Transverse colon (tissue), 4 donors: ENCODE measurements at regions not wholly inside any gene's neighbourhood (a gene's known extent, or its start where the extent isn't known, plus 50 kb on each side); places are given as distances from the start of the nearest gene placed in this dataset.

Source experiments
- EP300 ChIP-seq: sonication (generic); formaldehyde crosslinking; IDR thresholded peaks from one replicate; pipeline ENCODE4 v1.6.1; 2017; ENCODE audit warnings: antibody characterized with exemption, low read depth
- POLR2A ChIP-seq: fragments of 450-650 bp; IDR thresholded peaks from one replicate; pipeline ENCODE4 v1.6.1; 2016; ENCODE audit warnings: antibody characterized with exemption, mild to moderate bottlenecking, moderate library complexity
- POLR2AphosphoS5 ChIP-seq, 3 donors: sonication (generic); formaldehyde crosslinking; IDR thresholded peaks; one replicate each; pipeline ENCODE4 v1.6.1; 2016; ENCODE audit warnings: antibody characterized with exemption in 3 of 3
- TF ChIP-seq, protein P1 (sequence below), 5 experiments: fragments of 200-600 bp in 3 of 5; fragments of 450-650 bp in 2 of 5; sonication (generic) in 3 of 5; IDR thresholded peaks; 1 replicate in 2 of 5; 2 replicates in 3 of 5; pipeline ENCODE4 v1.5.1; 2016 to 2017; ENCODE audit warnings: antibody characterized with exemption in 5 of 5, inconsistent platforms in 3 of 5, mild to moderate bottlenecking in 2 of 5, moderate library complexity in 1 of 5

DNA sequence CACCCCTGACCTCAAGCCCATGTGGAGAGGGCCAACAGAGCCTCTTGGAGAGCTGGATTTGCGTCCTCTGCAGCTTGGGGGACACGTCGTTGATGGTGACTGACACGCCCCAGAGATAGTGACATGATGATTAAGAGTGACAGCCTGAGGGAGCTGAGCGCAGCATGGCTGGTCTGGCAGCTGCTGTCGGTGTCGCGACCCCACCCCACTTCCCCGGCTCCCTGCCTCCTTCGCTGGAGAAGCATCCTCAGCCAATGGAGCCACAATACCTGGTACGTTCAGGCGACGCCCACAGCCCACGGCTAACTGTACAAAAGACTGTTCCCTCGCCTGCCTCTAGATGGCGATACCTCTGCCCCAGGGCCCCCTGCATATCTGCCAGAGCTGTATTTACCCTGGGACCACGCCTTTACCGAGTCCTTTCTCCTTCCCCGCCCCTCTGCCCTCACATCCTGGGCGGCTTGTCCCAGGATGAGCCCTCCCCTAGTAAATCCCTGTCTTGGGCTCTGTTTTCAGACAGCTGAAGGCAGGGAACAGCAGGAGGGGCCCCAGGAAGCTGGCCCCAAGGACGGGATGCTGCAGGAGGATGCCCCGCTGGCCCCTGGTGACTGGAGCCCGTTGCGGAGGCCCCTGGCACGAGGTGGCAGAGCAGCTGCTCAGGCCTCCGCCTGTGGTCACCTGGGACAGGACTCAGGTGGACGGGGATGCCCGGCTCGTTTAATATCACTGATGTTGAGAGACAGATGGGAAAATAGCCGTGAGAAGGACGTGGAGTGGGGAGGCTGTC, 90.6 kb downstream of the RPS6KA4 start:
- TF ChIP-seq POLR2AphosphoS5 (IDR thresholded peaks at IDR 0.05) (no peak), EP300 (no peak), POLR2A (no peak)
- TF ChIP-seq, protein P1, sequence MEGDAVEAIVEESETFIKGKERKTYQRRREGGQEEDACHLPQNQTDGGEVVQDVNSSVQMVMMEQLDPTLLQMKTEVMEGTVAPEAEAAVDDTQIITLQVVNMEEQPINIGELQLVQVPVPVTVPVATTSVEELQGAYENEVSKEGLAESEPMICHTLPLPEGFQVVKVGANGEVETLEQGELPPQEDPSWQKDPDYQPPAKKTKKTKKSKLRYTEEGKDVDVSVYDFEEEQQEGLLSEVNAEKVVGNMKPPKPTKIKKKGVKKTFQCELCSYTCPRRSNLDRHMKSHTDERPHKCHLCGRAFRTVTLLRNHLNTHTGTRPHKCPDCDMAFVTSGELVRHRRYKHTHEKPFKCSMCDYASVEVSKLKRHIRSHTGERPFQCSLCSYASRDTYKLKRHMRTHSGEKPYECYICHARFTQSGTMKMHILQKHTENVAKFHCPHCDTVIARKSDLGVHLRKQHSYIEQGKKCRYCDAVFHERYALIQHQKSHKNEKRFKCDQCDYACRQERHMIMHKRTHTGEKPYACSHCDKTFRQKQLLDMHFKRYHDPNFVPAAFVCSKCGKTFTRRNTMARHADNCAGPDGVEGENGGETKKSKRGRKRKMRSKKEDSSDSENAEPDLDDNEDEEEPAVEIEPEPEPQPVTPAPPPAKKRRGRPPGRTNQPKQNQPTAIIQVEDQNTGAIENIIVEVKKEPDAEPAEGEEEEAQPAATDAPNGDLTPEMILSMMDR (IDR thresholded peaks at IDR 0.05) = peak; percentile 66 to 88 (median 73)
